ENCODE measurements at regions not wholly inside any gene's neighbourhood (a gene's known extent, or its start where the extent isn't known, plus 50 kb on each side); places are given as distances from the start of the nearest gene placed in this dataset.

DNA sequence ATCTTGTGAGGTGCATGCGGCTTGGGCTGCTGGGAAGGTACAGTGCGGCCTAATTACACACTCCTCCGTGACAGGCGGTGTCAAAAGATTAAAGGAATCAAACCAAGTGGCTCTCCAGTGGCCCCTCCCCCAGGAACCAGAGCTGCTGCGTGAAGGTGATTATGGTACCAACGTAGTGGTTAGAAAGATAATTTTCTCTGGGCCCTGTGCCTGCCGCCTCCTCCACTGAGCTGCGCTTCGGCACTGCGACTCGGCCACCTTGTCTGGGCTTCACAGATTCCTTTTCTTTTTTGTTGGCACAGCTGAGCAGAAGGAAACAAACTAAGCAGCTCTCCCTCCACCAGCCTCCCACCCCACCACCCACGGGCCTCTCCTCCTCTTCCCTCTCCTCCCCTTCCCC, 113.2 kb upstream of the SDK2 start:
- TF ChIP-seq, protein P1, sequence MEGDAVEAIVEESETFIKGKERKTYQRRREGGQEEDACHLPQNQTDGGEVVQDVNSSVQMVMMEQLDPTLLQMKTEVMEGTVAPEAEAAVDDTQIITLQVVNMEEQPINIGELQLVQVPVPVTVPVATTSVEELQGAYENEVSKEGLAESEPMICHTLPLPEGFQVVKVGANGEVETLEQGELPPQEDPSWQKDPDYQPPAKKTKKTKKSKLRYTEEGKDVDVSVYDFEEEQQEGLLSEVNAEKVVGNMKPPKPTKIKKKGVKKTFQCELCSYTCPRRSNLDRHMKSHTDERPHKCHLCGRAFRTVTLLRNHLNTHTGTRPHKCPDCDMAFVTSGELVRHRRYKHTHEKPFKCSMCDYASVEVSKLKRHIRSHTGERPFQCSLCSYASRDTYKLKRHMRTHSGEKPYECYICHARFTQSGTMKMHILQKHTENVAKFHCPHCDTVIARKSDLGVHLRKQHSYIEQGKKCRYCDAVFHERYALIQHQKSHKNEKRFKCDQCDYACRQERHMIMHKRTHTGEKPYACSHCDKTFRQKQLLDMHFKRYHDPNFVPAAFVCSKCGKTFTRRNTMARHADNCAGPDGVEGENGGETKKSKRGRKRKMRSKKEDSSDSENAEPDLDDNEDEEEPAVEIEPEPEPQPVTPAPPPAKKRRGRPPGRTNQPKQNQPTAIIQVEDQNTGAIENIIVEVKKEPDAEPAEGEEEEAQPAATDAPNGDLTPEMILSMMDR (IDR thresholded peaks at IDR 0.05; ENCODE audit: low read depth, low read length): no peak
- TF ChIP-seq, protein P2, sequence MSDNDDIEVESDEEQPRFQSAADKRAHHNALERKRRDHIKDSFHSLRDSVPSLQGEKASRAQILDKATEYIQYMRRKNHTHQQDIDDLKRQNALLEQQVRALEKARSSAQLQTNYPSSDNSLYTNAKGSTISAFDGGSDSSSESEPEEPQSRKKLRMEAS (IDR thresholded peaks at IDR 0.05; ENCODE audit: low read depth, low read length): no peak
- TF ChIP-seq MYC (IDR thresholded peaks at IDR 0.05; ENCODE audit: low read depth, low read length) (no peak), POLR2A (IDR thresholded peaks at IDR 0.05; ENCODE audit: extremely low read depth, insufficient read length) (no peak)
